GM19395 (cell line): ENCODE measurements at regions not wholly inside any gene's neighbourhood (a gene's known extent, or its start where the extent isn't known, plus 50 kb on each side); places are given as distances from the start of the nearest gene placed in this dataset.
A peak's percentile ranks its signal among the peaks of the same experiment; 100 is the strongest.

Experiments used
- ATAC-seq: cut with Tn5 transposase; IDR thresholded peaks from one replicate; pipeline ENCODE4 v1.9.1; 2021; ENCODE audit warnings: mild to moderate bottlenecking, moderate library complexity; ENCODE audit not compliant: unreplicated experiment

- no peak for ATAC-seq
Measured at GRCh38 chr12:131606218-131606901, 104.5 kb upstream of the SFSWAP start.

- peak; percentile 73 for ATAC-seq
Measured at GRCh38 chr12:131607658-131608447, 103.0 kb upstream of the SFSWAP start.

GRCh38 chr12:131608740-131609690 lies 101.9 kb upstream of the SFSWAP start:
- no peak for ATAC-seq

GRCh38 chr12:131609762-131610161 lies 101.1 kb upstream of the SFSWAP start:
- no peak for ATAC-seq

- no peak for ATAC-seq
Measured at GRCh38 chr12:131610181-131610580, 100.7 kb upstream of the SFSWAP start.

- ATAC-seq, result no peak
Measured at GRCh38 chr12:131610891-131611290, 100.0 kb upstream of the SFSWAP start.

GRCh38 chr12:131611416-131612091 lies 99.3 kb upstream of the SFSWAP start:
- ATAC-seq, result no peak

GRCh38 chr12:131612092-131612755 lies 98.7 kb upstream of the SFSWAP start:
- no peak for ATAC-seq

- ATAC-seq, result no peak
Measured at GRCh38 chr12:131613186-131613585, 97.7 kb upstream of the SFSWAP start.

GRCh38 chr12:131613678-131614077 lies 97.2 kb upstream of the SFSWAP start:
- no peak for ATAC-seq

GRCh38 chr12:131615326-131616042 lies 95.4 kb upstream of the SFSWAP start:
- no peak for ATAC-seq

- ATAC-seq, result no peak
Measured at GRCh38 chr12:131616043-131616700, 94.7 kb upstream of the SFSWAP start.

- ATAC-seq, result no peak
Measured at GRCh38 chr12:131616738-131617137, 94.2 kb upstream of the SFSWAP start.

- ATAC-seq, result no peak
Measured at GRCh38 chr12:131617179-131617578, 93.7 kb upstream of the SFSWAP start.

- no peak for ATAC-seq
Measured at GRCh38 chr12:131617596-131618302, 93.1 kb upstream of the SFSWAP start.

GRCh38 chr12:131618303-131618658 lies 92.6 kb upstream of the SFSWAP start:
- no peak for ATAC-seq

GRCh38 chr12:131618701-131619100 lies 92.2 kb upstream of the SFSWAP start:
- ATAC-seq, result no peak

- no peak for ATAC-seq
Measured at GRCh38 chr12:131619106-131619642, 91.7 kb upstream of the SFSWAP start.
